ENCODE measurements at regions not wholly inside any gene's neighbourhood (a gene's known extent, or its start where the extent isn't known, plus 50 kb on each side); places are given as distances from the start of the nearest gene placed in this dataset.

DNA sequence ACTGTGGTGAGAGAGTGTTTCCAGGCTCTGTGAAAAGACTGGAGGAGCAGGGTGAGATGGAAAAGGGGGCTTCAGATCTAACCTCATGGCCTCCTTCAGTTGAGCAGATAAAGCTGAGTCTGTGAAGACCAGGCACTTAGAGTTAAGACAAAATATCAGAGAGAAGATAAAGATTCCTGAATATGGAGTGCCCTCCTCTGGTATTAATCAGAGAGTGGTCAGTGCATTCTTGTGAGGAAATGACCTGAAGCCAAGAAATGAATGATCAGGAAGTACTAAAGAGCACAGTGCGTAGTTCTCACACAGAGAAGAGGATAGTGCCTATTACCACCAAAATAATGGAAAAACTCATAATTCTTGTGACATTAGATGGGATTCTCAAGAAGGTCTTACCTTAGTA lies 1417.0 kb upstream of the ACO1 start:
- Histone ChIP-seq H3K9ac (no peak overlapping the region), H4K20me1 (no peaks in the 10 kb centered on the region), H3K36me3 (no peaks in the 10 kb centered on the region), H3K9me3 (replicated peaks in 1 of 11) (peaks cover 0 to 10% (median 6%) of the 10 kb centered on the region in 11 experiments; a peak in 8 of 22 replicates), H3K4me1 (no peaks in the 10 kb centered on the region), H3K27me3 (no peaks in the 10 kb centered on the region), H3K27ac (no peak overlapping the region), H3K4me2 (no peak overlapping the region), H3K4me3 (no peak overlapping the region)
- TF ChIP-seq Cebpa-rat (IDR thresholded peaks at IDR 0.05), result no peak

DNA sequence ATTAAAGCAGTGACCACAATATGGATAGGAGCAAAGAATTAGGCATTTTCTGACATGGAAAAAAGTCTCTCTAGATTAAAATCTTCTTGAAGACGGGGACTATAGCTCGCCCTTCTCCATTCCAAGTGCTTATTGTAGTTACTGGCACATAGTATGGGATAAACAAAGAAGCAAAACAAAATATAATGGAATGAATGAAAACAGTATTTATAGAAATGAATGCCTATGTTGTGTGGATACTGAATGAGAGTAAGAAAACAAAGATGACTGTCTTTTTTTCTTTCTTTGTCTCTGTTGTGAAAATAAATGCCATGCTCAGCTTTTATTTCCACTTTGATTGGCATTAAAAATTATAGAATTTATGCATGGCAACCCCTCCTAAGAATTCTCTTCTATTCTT lies 1414.3 kb upstream of the ACO1 start:
- Histone ChIP-seq H3K9ac (no peak overlapping the region), H4K20me1 (no peaks in the 10 kb centered on the region), H3K36me3 (no peaks in the 10 kb centered on the region), H3K4me1 (no peaks in the 10 kb centered on the region), H3K27me3 (no peaks in the 10 kb centered on the region), H3K27ac (no peak overlapping the region), H3K4me3 (no peak overlapping the region), H3K4me2 (no peak overlapping the region), H3K9me3 (replicated peaks in 1 of 11) (no peaks in the 10 kb centered on the region)
- no peak for TF ChIP-seq Cebpa-rat (IDR thresholded peaks at IDR 0.05)

DNA sequence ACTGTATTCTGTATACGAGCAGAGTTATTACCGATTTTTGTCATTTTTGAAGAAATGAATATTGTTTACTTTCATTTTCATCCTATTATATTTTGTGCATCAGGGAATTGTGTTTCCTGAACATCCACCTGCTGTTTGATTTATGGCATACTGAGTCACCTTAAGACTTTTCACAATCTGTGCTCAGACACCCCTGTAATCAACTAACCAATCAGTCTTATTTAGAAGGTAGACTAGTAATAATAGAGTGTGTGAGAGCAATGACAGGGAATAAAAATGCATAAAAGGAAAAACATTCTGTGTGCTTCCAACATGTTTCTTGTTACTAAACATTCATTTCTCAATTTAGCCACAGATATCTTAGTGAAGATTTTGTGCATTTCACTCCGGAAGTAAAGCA lies 1413.6 kb upstream of the ACO1 start:
- H4K20me1 ChIP-seq, result no peaks in the 10 kb centered on the region
- no peaks in the 10 kb centered on the region for H3K9me3 ChIP-seq (replicated peaks in 1 of 11)
- H3K4me2 ChIP-seq, result no peak overlapping the region
- H3K4me1 ChIP-seq, result no peaks in the 10 kb centered on the region
- no peaks in the 10 kb centered on the region for H3K27me3 ChIP-seq
- no peak overlapping the region for H3K4me3 ChIP-seq
- no peak for TF ChIP-seq Cebpa-rat (IDR thresholded peaks at IDR 0.05)
- no peaks in the 10 kb centered on the region for H3K36me3 ChIP-seq
- H3K9ac ChIP-seq, result no peak overlapping the region
- no peak overlapping the region for H3K27ac ChIP-seq

DNA sequence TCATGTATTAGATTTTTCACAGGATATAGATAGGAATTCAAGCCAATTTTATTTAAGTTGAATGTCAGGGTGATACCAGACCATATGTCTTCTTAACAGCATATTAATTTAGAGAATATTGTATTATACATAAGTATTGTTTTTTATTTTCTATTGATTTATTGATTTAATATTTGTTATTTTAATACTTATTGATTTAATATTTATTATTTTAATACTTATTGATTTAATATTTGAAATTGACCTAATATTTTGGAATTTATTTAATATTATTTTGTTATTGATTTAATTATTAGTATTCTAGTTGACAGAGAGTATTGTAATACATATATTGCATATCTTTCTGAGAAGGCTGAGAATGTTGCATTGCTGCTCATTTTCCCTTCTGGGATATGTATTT lies 1411.8 kb upstream of the ACO1 start:
- no peaks in the 10 kb centered on the region for H3K27me3 ChIP-seq
- no peaks in the 10 kb centered on the region for H4K20me1 ChIP-seq
- H3K9me3 ChIP-seq (replicated peaks in 1 of 11), result no peaks in the 10 kb centered on the region
- no peak overlapping the region for H3K27ac ChIP-seq
- H3K36me3 ChIP-seq, result no peaks in the 10 kb centered on the region
- no peaks in the 10 kb centered on the region for H3K4me1 ChIP-seq
- no peak overlapping the region for H3K4me3 ChIP-seq
- TF ChIP-seq Cebpa-rat (IDR thresholded peaks at IDR 0.05), result no peak
- no peak overlapping the region for H3K4me2 ChIP-seq
- H3K9ac ChIP-seq, result no peak overlapping the region

DNA sequence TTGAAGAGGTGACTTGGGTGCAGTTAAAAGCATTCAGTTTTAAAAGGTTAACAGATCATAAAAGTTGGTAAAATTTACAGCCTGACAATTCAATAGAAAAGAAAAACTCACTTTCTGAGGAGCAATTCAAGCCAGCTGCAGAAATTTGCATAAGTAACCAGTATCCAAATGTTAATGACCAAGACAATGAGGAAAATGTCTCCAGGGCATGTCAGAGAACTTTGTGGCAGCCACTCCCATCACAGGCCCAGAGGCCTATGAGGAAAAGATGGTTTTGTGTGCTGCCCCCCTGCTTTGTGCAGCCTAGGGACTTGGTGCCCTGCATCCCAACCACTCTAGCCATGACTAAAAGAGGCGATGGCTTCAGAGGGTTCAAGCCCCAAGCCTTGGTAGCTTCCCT lies 1406.5 kb upstream of the ACO1 start:
- no peak for TF ChIP-seq Cebpa-rat (IDR thresholded peaks at IDR 0.05)
- no peaks in the 10 kb centered on the region for H3K36me3 ChIP-seq
- no peak overlapping the region for H3K27ac ChIP-seq
- no peak overlapping the region for H3K9ac ChIP-seq
- H4K20me1 ChIP-seq, result no peaks in the 10 kb centered on the region
- no peaks in the 10 kb centered on the region for H3K4me1 ChIP-seq
- H3K9me3 ChIP-seq (replicated peaks in 1 of 11), result peaks cover 0 to 23% (median 0%) of the 10 kb centered on the region in 11 experiments; a peak in 1 of 22 replicates
- no peaks in the 10 kb centered on the region for H3K27me3 ChIP-seq
- no peak overlapping the region for H3K4me3 ChIP-seq
- no peak overlapping the region for H3K4me2 ChIP-seq

DNA sequence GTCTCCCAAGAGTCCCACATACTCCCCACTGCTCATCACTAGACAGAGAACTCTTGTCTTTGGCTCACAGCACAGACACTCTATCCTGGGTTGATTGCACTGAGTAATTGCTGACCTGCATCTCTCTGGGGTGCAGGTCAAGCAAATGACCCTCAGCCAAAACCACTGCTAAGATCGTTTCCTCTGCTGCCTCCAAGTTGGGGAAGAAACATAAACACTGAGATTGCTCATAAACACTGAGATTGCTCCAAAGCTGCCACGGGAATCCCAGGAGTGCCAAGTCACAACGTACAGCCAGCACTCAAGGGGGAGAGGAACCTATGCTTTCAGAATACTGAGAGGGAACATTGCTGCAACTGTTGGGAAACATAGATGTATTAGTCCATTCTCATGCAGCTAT lies 1402.1 kb upstream of the ACO1 start:
- H3K9ac ChIP-seq, result no peak overlapping the region
- no peaks in the 10 kb centered on the region for H3K27me3 ChIP-seq
- H3K4me3 ChIP-seq, result no peak overlapping the region
- H4K20me1 ChIP-seq, result no peaks in the 10 kb centered on the region
- peaks cover 0 to 23% (median 0%) of the 10 kb centered on the region in 11 experiments; a peak in 1 of 22 replicates for H3K9me3 ChIP-seq (replicated peaks in 1 of 11)
- no peak for TF ChIP-seq Cebpa-rat (IDR thresholded peaks at IDR 0.05)
- H3K4me1 ChIP-seq, result no peaks in the 10 kb centered on the region
- no peak overlapping the region for H3K27ac ChIP-seq
- no peaks in the 10 kb centered on the region for H3K36me3 ChIP-seq
- no peak overlapping the region for H3K4me2 ChIP-seq

DNA sequence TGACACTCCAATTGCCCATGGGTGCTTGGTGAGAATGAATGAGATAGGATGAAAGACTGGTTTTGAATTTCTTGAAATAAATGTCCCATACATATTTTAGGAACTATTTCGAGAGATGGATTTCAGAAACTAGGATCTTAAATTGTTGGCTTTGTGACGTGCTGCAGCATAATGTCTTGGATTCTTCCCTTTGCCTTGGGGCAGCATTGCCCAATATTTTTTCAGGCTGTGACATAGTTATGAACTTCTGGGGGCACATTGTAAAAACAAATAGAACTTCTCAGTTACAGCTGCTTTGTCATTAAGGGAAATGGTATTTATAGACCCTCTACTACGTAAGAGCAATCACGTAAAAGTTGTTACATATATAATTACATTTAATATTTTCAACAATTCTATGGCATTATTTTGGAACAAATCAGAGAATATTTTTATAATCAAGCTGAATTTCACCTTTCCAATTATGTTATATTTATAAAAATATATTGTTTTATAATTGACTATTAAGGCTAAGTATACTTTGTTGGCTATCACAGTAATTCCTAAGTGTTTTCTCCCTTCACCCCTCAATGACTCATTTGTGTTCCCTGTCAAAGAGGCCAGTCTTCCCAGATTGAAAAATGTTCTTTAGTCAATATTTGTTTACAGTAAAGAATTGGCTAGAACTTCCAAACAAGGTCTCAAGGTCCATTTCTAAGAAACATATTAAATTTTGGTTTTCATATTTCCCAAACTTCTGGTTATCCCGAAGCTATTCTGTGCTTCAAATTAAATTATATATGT lies 1388.3 kb upstream of the ACO1 start:
- no peak for TF ChIP-seq Cebpa-rat (IDR thresholded peaks at IDR 0.05)
- H3K9ac ChIP-seq, result no peak overlapping the region
- H3K4me1 ChIP-seq, result no peaks in the 10 kb centered on the region

DNA sequence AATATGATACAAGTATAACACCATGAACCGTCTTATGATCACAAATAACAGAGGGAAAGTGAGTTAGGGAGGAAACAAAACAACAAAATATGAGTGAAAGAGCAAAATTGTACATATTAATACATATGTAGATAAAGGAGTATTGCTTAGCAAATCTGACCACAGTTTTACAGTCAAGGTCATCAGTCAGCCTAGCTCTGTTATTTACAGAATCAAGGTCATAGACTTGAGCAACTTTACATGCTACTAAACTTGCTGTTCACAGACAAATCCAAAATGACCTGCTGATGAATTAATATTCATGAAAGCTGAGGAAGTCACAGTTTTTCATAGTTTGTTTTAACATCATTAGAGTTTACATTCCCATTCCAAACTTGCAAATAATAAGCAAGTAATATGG lies 1387.7 kb upstream of the ACO1 start:
- Histone ChIP-seq H3K4me1 (no peaks in the 10 kb centered on the region), H3K27me3 (no peaks in the 10 kb centered on the region), H3K9me3 (replicated peaks in 1 of 11) (no peaks in the 10 kb centered on the region), H4K20me1 (no peaks in the 10 kb centered on the region), H3K9ac (no peak overlapping the region), H3K4me2 (no peak overlapping the region), H3K27ac (no peak overlapping the region), H3K36me3 (no peaks in the 10 kb centered on the region), H3K4me3 (no peak overlapping the region)
- TF ChIP-seq Cebpa-rat (IDR thresholded peaks at IDR 0.05), result no peak

More for the DNA sequence above, 1388.3 kb upstream of the ACO1 start:
- H3K4me3 ChIP-seq, result no peak overlapping the region
- H3K27me3 ChIP-seq, result no peaks in the 10 kb centered on the region
- H3K36me3 ChIP-seq, result no peaks in the 10 kb centered on the region
- no peaks in the 10 kb centered on the region for H4K20me1 ChIP-seq
- no peak overlapping the region for H3K27ac ChIP-seq
- no peaks in the 10 kb centered on the region for H3K9me3 ChIP-seq (replicated peaks in 1 of 11)
- no peak overlapping the region for H3K4me2 ChIP-seq

DNA sequence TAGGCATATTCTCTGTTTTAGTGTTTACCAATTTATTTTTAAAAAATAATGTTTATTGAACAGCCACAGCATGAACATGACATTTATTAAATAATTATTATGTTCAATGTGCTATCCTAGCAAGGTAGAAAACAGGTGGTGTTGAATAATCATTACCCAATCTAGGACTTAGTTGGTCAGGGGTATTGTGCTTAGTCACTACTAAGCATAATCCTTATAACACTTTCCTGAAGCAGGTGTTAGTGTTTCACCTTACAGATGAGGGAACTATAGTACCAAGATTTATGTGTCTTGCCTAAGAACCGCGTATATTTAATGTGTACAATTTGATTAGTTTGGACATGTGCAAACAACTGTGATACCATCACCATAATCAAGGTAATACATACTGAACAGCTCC lies 1387.2 kb upstream of the ACO1 start:
- Histone ChIP-seq H3K4me2 (no peak overlapping the region), H3K9me3 (replicated peaks in 1 of 11) (no peaks in the 10 kb centered on the region), H3K4me1 (no peaks in the 10 kb centered on the region), H3K36me3 (no peaks in the 10 kb centered on the region), H3K27me3 (no peaks in the 10 kb centered on the region), H3K27ac (no peak overlapping the region), H3K9ac (no peak overlapping the region), H3K4me3 (no peak overlapping the region), H4K20me1 (no peaks in the 10 kb centered on the region)
- no peak for TF ChIP-seq Cebpa-rat (IDR thresholded peaks at IDR 0.05)

DNA sequence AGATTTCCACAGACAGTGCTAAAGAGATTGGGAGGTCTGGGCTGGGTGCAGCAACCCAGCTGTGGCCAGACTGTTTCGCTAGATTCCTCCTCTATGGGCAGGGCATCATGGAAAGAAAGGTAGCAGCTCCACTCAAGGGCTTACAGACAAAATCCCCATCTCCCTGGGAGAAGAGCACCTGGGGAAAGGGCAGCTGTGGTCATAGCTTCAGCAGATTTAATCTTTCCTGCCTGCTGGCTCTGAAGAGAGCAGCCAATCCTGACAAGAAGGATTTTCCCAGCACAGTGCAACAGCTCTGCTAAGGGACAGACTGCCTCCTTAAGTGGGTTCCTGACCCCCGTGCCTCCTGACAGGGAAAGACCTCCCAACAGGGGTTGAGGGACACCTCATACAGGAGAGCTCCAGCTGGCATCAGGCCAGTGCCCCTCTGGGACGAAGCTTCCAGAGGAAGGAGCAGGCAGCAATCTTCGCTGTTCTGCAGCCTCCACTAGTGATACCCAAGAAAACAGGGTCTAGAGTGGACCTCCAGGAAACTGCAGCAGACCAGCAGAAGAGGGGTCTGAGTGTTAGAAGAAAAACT lies 1379.3 kb upstream of the ACO1 start:
- H3K4me1 ChIP-seq, result no peaks in the 10 kb centered on the region
- no peaks in the 10 kb centered on the region for H3K9me3 ChIP-seq (replicated peaks in 1 of 11)
- H3K9ac ChIP-seq, result no peak overlapping the region
- TF ChIP-seq Cebpa-rat (IDR thresholded peaks at IDR 0.05), result no peak
- H3K4me2 ChIP-seq, result no peak overlapping the region
- no peaks in the 10 kb centered on the region for H4K20me1 ChIP-seq
- H3K36me3 ChIP-seq, result no peaks in the 10 kb centered on the region
- no peaks in the 10 kb centered on the region for H3K27me3 ChIP-seq
- no peak overlapping the region for H3K27ac ChIP-seq
- H3K4me3 ChIP-seq, result no peak overlapping the region
